A549 (cell line): ENCODE measurements at regions not wholly inside any gene's neighbourhood (a gene's known extent, or its start where the extent isn't known, plus 50 kb on each side); places are given as distances from the start of the nearest gene placed in this dataset.
"Not testable (repeated sequence)": the region's sequence is repeated elsewhere in the genome, so short reads cannot be mapped to it uniquely, and the experiment has no call there.

Experiments
- CHD2 ChIP-seq: fragments of 150-350 bp; IDR thresholded peaks from 2 replicates; pipeline ENCODE4 v1.6.1; 2014; ENCODE audit warnings: low read length; ENCODE audit not compliant: partially characterized antibody
- EHMT2 ChIP-seq: fragments of 200-600 bp; sonication (generic); IDR thresholded peaks from 2 replicates; pipeline ENCODE4 v1.6.1; 2016; ENCODE audit warnings: antibody characterized with exemption, low read depth, mild to moderate bottlenecking, moderate library complexity
- KDM1A ChIP-seq: fragments of 200-600 bp; sonication (generic); IDR thresholded peaks from 2 replicates; pipeline ENCODE4 v1.6.1; 2016; ENCODE audit warnings: low read depth, mild to moderate bottlenecking
- POLR2A ChIP-seq: IDR thresholded peaks from 2 replicates; pipeline ENCODE4 v1.6.1; 2012; ENCODE audit warnings: mild to moderate bottlenecking, low read length
- RCOR1 ChIP-seq: fragments of 150-350 bp; IDR thresholded peaks from 2 replicates; pipeline ENCODE4 v1.6.1; 2014; ENCODE audit warnings: antibody characterized with exemption, low read length, low read depth
- REST ChIP-seq: fragments of 200-600 bp; sonication (generic); IDR thresholded peaks from 2 replicates; pipeline ENCODE4 v1.6.1; 2016; ENCODE audit warnings: antibody characterized with exemption, mild to moderate bottlenecking, moderate library complexity
- ZFP36 ChIP-seq: fragments of 450-650 bp; IDR thresholded peaks from 2 replicates; pipeline ENCODE4 v1.6.1; 2014; ENCODE audit warnings: borderline replicate concordance; ENCODE audit not compliant: partially characterized antibody
- TF ChIP-seq, protein P1 (sequence below): fragments of >200 bp; sonication (Bioruptor Twin); formaldehyde crosslinking; IDR thresholded peaks from 3 replicates; pipeline ENCODE4 v1.5.1; 2016

- TF ChIP-seq, protein P1, sequence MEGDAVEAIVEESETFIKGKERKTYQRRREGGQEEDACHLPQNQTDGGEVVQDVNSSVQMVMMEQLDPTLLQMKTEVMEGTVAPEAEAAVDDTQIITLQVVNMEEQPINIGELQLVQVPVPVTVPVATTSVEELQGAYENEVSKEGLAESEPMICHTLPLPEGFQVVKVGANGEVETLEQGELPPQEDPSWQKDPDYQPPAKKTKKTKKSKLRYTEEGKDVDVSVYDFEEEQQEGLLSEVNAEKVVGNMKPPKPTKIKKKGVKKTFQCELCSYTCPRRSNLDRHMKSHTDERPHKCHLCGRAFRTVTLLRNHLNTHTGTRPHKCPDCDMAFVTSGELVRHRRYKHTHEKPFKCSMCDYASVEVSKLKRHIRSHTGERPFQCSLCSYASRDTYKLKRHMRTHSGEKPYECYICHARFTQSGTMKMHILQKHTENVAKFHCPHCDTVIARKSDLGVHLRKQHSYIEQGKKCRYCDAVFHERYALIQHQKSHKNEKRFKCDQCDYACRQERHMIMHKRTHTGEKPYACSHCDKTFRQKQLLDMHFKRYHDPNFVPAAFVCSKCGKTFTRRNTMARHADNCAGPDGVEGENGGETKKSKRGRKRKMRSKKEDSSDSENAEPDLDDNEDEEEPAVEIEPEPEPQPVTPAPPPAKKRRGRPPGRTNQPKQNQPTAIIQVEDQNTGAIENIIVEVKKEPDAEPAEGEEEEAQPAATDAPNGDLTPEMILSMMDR = not testable (repeated sequence)
- TF ChIP-seq EHMT2, RCOR1, CHD2, ZFP36, POLR2A, REST, KDM1A: not testable (repeated sequence)
Observed at GRCh38 chr13:76295020-76295419, 591.2 kb downstream of the KCTD12 start.
